Myocyte (in vitro differentiated cells): ENCODE measurements at regions not wholly inside any gene's neighbourhood (a gene's known extent, or its start where the extent isn't known, plus 50 kb on each side); places are given as distances from the start of the nearest gene placed in this dataset.

ENCODE experiments used
- DNase-seq: peaks from one replicate; pipeline ENCODE4 v3.0.0-alpha.2; 2012; ENCODE audit warnings: low read depth

DNA sequence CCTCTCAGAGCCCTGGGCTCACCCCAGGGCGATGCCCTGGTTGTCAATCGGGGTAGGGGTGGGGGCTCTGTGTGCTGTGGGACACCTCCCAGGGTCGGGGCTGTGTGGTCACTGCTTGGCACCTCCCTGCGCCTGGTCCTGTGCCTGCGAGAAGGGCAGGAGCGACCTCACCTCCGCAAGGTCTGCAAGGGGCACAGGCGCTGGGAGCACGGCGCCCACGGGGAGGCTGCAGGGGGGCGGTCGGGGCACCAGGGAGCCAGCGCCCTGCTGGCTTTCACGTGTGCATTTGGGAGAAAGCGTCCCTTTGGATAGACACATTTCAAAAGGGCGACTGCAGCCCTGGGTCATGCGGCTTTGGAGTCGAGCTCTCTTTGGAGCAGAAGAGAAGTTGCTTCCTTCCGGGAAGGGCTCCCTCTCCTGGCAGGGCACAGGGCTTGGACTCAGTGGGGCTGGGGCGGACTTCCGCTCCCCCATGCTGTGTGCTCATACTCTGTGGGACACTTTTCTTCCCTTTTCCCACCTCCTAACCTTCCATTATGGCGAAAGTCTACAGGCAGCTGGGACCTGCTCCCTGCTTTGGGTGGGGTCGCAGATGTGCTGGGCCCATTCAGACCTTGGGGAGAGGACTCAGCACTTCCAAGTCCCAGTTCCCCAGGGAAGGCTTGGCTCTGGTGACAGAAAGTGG, 52.9 kb upstream of the SLC28A3 start:
- no peak for DNase-seq

DNA sequence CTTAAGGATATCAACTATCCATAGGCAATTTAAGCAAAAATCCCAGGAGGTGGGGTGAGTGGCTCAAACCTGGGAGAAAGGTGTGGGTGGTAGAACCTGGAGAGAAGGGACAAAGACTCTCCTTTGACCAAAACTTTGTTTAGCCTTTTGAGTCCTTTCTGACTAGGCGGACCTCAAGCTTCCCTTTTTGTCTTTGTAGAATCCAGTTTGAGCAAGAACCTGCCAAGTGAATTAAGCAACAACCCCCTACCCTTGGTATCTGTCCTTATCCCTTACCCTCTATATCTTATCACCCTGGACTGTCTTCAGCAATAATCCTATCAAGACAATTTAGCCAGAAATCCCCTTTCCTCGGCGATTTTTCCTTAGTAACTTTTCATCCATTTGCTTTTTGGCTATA, 53.5 kb upstream of the SLC28A3 start:
- DNase-seq: no peak

DNA sequence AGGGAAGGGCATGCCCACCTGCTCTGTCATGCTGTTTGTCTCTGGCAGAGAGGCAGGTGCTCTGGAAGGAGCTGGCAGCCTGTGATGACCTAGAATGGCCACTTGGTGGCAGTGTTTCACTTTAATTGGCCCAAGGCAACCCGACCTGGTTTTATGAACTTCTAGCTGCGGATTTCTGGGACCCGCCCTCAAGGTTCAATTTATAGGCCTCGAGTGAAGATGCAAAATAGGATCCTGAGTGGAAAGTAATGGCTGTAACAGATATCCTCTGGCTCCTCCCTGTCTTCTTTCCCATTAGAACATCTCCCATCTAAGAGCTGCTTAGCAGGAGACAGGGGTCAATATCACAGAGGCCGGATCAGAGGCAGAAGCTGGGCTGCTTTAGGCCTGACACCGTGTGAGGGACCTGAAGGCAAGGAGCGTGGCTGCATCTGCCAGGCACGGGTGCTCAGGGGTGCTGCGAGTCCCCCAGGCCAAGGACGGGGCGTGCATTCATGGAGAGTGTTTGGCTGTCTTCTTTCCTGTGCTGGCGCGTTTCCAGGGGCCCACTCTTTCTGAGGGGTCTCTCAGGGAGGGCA, 56.7 kb upstream of the SLC28A3 start:
- peak; percentile 75 for DNase-seq

DNA sequence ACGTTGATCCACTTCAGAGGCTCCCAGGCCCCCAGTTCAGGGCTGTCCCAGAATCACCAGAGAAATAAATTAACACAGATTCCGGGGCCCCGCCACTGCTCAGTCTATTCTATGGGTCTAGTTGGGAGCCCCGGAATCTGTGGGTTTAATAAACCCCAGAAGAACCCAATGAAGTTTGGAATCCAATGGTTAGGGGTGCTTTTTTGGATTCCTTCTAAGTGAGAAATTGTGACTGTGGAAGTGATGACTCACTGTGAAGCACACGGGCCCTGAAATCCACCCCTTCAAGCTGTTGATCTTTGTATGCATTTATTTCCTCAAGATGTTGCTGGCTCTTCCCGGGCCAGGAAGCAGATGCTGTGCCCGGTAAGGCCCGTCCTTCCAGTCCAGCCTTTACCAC, 57.3 kb upstream of the SLC28A3 start:
- peak; percentile 5 for DNase-seq

DNA sequence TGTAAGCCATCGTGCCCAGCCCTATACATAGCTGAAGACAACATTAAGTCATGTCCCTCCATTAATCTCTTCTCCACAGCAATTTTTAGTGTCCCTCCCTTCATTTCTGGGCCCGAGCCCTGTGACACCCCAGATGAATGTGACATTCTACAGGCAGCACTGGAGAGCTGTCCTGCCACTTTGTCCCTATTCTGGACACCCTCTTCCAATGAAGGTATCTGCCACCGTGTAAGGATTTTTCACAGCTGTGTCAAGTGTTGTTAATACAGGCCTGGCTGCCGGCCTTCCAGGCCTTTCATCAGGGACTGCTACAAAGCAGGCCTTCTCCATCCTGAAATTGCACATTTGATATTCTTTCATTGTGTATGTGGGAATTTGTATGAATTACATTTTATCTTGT, 62.0 kb upstream of the SLC28A3 start:
- no peak for DNase-seq

DNA sequence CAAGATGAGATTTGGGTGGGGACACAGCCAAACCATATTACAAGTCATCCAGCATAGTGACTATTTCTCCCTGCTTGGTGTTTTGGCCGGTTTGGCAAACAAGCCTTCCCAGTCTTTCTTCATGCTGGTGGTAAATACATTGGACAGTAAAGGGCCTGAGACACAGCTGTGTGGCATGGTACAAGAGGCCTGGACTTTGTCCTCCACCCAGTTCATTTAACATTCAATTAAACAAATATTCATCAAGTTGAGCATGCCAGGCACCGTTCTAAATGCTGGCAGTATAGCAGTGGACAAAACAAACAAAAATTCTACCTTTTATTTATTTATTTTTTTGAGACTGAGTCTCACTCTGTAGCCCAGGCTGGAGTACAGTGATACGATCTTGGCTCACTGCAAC, 62.7 kb upstream of the SLC28A3 start:
- DNase-seq: no peak

DNA sequence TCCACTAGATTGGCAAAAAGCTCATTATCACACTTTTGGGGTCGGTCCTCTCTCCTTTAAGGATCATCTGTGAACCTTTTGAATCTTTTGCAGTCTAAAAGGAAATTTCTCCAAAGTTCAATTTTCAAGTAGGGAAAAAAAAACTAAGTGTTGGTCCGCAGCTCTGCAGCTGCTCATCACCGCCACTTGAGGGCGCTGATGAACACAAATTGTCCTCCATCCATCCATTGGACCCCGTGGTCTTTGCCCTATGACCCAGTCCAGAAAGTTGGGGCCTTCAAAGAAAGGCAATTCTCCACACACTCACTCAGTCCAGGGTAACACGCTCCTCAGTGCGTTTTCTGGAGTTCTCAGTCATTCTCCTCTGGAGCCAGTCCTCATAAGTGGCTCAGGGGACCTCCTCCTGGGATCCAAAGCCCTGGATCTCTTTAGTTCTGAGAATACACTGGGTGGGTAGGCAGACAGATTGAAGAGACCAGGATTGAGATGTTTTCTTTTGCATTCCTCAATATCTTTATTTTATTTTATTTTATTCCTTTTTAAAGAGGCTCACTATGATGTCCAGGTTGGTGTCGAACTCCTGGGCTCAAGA, 63.6 kb upstream of the SLC28A3 start:
- DNase-seq: no peak

DNA sequence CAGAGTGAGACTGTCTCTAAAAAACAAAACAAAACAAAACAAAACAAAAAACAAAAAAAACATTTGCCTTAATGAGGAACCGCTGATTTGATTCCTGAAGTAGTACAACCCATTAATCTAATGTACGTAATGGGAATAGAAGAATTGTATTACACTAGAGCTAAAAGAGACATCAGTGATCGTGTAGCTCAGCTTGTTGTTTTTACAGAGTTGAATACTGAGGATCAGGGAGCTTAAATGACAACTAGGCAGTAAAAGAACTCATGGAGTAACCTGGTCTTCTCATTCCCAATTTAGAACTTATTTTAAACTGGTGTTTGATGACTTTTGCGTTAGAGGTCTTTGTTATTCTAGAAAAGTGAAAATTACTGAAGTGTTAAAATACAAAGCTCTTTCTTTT, 65.1 kb upstream of the SLC28A3 start:
- DNase-seq: no peak

DNA sequence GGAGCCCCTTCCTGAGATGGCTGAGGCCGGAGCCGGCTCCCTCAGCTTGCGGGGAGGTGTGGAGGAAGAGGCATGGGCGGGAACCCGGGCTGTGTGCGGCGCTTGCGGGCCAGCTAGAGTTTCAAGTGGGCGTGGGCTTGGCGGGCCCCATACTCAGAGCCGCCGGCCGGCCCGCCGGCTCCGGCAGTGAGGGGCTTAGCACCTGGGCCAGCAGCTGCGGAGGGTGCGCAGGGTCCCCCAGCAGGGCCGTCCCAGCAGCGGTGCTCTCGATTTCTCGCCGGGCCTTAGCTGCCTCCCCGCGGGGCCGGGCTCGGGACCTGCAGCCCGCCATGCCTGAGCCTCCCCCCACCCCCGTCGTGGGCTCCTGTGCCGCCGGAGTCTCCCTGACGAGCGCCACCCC, 67.9 kb upstream of the SLC28A3 start:
- no peak for DNase-seq

DNA sequence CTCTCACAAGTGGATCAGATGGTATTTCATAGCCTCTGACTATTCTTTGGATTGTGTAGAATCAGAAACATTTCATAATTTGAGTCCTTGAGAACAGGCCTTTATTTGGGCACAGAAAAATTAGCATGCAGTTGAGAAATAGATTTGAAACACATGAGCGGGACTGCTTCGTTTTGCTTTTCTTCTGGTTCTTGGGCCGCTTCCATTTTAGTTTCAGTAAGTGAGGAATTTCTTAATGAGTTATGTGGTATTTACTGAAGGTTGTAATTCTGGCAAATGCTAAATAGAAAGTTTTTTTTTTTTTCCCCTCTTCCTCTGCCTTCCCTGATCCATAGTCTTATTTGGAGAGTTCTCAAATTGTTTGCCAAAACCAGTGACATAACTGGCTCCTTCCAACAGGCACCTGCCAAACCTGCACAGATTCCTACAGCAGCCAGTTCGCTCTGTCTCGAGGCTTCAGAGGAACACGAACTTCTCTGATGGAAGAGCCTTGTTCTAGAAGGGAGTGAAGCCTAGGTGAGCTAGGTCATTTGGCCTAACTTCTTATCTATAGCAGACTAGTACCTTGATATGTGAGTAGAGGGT, 71.2 kb upstream of the SLC28A3 start:
- no peak for DNase-seq

DNA sequence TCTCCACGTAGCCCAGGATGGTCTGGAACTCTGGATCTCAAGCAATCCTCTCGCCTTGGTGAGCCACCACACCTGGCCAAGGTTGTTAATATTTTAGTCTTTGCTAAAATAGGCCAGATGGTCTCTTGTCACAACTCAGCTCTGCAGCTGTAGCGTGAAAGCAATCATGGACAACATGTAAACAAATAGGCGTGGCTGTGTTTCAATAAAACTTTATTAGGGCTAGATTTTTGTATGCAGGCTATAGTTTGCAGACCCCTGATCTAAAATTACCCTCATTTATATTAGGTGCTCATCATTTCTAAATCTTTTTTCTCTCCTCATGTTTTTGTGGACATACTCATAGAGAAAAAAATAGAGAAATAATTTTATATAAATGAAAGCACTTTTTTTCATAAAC, 72.1 kb upstream of the SLC28A3 start:
- no peak for DNase-seq

DNA sequence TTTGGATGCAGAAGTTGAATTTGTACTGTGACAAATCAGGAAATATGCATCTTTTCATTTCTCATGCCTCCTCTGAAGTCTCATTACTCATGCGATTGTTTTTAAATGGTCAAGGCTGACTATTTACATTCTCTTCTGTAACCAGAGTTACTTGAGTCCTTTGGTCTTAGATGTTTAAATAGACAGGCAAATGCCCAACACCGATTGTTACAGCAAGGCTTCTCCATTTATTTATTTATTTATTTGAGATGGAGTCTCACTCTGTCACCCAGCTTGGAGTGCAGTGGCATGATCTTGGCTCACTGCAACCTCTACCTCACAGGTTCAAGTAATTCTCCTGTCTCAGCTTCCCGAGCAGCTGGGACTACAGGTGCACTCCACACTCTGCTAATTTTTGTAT, 72.7 kb upstream of the SLC28A3 start:
- no peak for DNase-seq

DNA sequence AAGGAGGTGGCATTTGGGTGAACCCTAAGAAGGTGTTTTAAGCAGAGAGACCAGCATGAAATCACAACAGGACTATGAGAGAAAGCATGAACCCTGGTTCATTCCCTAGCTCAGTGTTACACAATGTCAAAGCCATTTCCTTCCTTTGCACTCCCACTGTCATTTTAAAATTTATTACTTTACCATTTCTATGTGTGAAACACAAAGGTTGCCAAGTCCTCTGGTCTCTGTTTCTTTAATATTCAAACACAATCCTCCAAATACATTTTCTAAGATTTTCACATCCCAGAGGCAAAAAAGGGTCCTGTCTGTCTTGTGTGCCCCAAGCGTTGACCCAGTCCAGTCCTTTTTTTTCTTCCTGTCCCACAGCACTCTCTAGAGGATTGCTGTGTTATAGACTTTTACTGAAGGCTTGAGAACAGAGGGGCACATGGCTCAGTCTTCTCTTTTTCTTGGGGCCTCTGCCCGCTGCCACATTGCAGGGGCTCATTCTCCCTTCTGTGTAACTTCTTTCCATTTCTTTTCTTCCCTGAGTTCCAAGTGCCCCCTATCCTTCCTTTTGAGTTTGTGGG, 78.6 kb upstream of the SLC28A3 start:
- no peak for DNase-seq

DNA sequence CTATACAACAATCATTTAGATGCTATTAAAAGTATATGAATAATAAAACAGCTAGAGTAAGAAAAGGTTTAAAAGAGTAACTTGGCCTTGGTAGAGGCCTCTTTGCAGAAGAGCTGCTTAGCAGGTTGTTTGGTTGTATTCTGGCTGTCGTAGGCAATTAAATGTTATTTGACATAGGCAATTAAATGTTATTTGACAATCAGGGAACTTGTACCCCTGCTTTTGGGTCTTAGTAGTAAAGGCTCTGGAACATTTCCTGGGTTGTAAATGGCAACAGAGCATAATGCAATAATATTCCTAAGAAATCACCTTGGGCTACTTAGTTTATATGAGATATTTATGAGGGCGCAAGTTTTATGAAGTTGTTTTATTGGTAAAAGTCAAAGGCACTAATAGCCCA, 84.4 kb upstream of the SLC28A3 start:
- DNase-seq: no peak

DNA sequence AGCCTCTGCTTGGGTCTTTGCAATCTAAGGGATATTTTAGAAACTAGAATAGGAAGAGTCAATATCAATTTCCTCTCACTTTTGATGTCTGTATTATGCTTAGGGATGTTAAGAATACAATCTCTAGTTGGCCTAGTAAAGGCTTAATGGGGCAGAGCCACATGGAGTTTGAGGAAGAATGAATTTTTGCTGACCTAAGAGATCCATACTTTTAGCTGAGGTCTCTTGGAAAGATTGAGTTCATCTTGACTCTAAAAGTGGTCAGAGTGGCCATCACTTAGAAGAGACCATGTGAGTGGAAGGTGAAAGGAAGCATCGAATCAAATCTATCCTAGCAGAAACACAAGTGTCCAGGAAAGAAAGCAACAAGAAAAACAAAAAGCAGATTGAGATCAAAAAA, 92.2 kb upstream of the SLC28A3 start:
- no peak for DNase-seq

DNA sequence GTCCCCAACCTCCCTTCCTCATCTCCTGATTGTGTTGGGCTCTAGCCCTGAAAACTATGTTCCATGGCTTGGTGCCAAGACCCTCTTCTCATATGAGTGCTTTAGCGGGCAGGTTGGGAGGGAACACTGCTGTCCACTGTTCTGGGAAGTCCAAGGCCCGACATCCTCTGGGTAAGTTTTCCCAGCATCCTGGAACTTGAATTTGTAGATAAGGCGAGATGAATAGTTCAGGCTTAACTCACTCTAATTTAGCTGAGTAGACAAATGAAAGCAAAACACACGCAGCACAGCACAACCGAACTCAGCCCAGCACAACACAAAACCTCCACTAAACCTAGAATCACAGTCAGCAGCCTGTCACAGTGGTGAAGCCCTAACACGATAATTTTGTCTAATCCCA, 95.3 kb upstream of the SLC28A3 start:
- no peak for DNase-seq

DNA sequence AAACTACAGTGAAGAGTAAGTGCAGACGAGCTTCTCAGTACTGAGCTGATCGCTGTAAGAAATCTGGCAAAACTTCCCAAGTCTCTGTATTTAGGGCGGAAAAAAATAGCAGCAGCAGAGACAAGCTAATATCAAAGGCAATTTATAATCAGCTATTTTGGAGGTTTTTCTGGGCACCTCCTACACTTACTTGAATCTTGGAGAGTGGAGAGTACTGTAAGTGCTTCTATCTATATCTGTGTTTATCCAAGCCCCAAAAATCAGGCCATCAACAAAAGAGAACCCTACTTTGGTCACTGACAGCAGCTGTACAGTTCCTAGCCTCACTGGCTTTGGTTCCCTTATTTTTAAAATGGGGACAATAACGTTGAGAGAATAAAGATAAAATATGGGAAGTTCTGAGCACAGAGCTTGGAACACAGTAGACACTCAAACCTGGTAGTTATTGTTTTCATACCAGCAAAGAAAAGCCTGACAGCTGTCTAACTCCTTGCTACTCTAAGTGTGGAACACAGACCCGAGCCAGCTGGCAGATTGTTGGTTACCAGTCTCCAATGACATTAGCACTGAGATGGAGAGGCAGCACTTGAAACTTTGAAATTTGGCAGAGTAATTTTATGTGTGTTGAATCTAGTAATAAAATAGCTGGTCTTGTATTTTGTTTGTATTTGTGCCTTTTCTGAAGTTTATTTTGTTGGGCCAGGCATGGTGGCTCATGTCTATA, 96.0 kb upstream of the SLC28A3 start:
- no peak for DNase-seq

DNA sequence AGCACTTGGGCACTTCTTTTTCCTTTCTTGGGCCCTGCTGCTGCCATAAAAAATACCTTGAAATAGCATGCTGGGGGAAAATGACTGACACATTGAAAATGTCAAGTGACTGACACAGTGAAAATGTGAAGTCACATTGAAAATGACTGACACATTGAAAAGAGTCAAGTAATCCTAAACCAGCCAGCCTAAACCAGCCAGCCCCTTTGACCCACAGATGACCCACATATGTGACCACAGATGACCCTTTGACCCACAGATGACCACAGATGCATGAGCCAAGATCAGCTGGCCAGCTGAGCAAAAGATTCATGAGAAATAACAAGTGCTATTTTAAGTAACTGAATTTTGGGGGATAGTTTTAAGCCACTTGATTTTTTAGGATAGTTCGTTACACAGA, 97.8 kb upstream of the SLC28A3 start:
- peak; percentile 1 for DNase-seq

DNA sequence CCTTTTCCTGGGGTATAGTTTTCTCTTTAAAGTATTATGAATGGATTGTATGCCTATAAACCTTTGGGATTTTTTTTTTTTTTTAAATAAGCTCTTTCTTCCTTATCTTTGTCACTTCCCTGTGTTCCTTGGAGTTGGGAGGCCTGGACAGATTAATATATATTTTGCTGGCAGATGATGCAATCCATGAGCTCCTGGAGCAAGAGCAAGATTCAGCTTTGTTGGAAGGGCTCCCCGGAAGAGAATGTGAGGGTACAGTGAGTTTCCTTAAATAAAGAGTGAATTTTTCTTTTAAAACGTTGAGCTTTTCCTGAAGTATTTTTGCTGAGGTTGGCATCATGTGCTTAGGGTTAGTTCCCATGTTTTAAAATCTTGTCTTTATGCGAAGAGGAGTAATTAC, 98.7 kb upstream of the SLC28A3 start:
- no peak for DNase-seq

DNA sequence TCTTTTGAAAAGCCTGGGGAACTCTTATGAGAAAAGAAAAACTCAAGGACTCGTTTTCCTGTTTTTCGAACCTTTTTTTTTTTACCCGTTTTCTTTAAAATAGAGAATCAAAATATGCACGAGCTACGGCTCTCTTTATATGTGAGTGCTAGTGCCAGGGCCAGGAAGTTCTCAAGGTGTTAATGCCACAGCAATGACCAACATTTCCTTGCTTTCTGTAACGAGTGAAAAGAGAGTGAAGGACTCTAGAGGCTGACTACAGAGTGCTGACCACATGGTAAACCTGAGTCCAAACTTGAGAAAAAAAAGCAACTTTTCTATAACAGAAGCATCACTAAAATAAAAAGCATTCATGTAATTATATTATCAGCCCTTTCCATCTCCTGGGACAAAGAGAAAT, 102.2 kb upstream of the SLC28A3 start:
- no peak for DNase-seq

DNA sequence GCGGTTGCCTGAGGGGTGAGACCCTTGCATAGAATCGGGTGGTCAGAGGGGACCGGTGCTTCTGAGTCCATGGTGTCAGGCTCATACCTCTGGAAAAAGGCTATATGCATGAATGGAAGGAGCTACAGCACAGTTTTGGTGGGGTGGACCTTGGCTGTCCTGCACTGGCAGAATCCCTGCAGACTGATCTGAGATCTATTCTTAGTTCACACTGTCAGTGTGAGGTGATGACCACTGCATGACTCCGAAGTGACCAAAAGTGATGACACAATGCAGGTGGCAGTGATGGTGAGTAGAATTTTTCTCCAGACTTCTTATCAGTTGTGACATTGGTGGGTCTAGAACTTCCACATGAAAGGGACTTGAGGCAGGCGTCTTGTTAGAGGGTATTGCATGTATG, 105.2 kb upstream of the SLC28A3 start:
- DNase-seq: no peak

DNA sequence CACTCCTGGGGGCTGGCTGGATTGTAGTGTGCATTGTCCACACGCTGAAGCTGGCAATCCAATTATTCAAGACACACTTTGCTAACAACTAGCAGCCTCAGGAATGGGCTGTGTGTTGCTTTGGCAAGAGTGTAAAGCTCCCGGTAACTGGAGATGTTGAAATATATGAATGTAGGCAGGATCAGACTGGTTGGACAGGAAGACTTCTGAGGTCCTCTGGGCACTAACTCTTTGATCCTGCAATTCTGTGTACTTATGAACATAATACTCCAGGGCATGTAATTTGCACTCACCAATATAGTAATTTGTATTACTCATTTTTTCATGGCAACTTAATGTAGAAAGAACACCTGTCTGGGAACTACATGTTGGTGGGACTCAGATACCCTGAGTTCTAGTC, 106.7 kb upstream of the SLC28A3 start:
- DNase-seq: no peak
